K562 (cell line): ENCODE measurements at regions not wholly inside any gene's neighbourhood (a gene's known extent, or its start where the extent isn't known, plus 50 kb on each side); places are given as distances from the start of the nearest gene placed in this dataset.

Experiments
- CTBP1 ChIP-seq: fragments of 450-650 bp; IDR thresholded peaks from 2 replicates; pipeline ENCODE4 v1.6.1; 2016; ENCODE audit warnings: borderline replicate concordance
- DPF2 ChIP-seq: fragments of 450-650 bp; IDR thresholded peaks from 2 replicates; pipeline ENCODE4 v1.6.1; 2016
- ETV1 ChIP-seq: fragments of 450-650 bp; conservative IDR thresholded peaks from 2 replicates; pipeline ENCODE4 v1.6.1; 2016; ENCODE audit warnings: missing genetic modification characterization, control low read depth, low read depth, missing compliant biosample characterization
- FOXP1 ChIP-seq: sonication (generic); formaldehyde crosslinking; IDR thresholded peaks from 2 replicates; pipeline ENCODE4 v1.8.0; 2022; ENCODE audit warnings: mild to moderate bottlenecking, missing genetic modification reagents
- GATAD2A ChIP-seq: fragments of 450-650 bp; IDR thresholded peaks from 2 replicates; pipeline ENCODE4 v1.6.1; 2017
- GTF2F1 ChIP-seq: IDR thresholded peaks from 2 replicates; pipeline ENCODE4 v1.6.1; 2011; ENCODE audit warnings: low read depth, low read length, improper control_type of control experiment
- HMG20B ChIP-seq: fragments of 250-450 bp; sonication (Bioruptor Pico); IDR thresholded peaks from 2 replicates; pipeline ENCODE4 v1.5.0; 2021; ENCODE audit warnings: mild to moderate bottlenecking
- KDM1A ChIP-seq, 2 experiments: fragments of 450-650 bp; IDR thresholded peaks; 2 replicates each; pipeline ENCODE4 v1.6.1; 2016; ENCODE audit warnings: mild to moderate bottlenecking in 2 of 2
- MAFG ChIP-seq: fragments of 450-650 bp; conservative IDR thresholded peaks from 2 replicates; pipeline ENCODE4 v1.6.1; 2016; ENCODE audit warnings: missing genetic modification characterization, missing compliant biosample characterization
- MCM5 ChIP-seq: fragments of 450-650 bp; IDR thresholded peaks from 2 replicates; pipeline ENCODE4 v1.6.1; 2016; ENCODE audit warnings: low read depth
- MNT ChIP-seq, 2 experiments: fragments of 450-650 bp; conservative IDR thresholded peaks; 2 replicates each; pipeline ENCODE4 v1.6.1; 2017; ENCODE audit warnings: mild to moderate bottlenecking in 2 of 2, moderate library complexity in 2 of 2
- NCOA2 ChIP-seq, 2 experiments: fragments of 450-650 bp; IDR thresholded peaks; 2 replicates each; pipeline ENCODE4 v1.6.1; 2018; ENCODE audit warnings: mild to moderate bottlenecking in 2 of 2, moderate library complexity in 1 of 2; ENCODE audit not compliant: partially characterized antibody in 2 of 2
- PPARD ChIP-seq: fragments of 250-450 bp; sonication (Bioruptor Pico); IDR thresholded peaks from 2 replicates; pipeline ENCODE4 v1.8.0; 2022; ENCODE audit warnings: inconsistent platforms, mild to moderate bottlenecking, moderate library complexity
- TBL1XR1 ChIP-seq, 2 experiments: IDR thresholded peaks; 2 replicates each; pipeline ENCODE4 v1.6.1; 2012; ENCODE audit warnings: improper control_type of control experiment in 2 of 2, low read length in 2 of 2, mild to moderate bottlenecking in 1 of 2
- TCF3 ChIP-seq: sonication (generic); formaldehyde crosslinking; IDR thresholded peaks from 2 replicates; pipeline ENCODE4 v1.4.0; 2020; ENCODE audit warnings: mild to moderate bottlenecking, missing genetic modification reagents
- TCF7 ChIP-seq: sonication (generic); IDR thresholded peaks from 2 replicates; pipeline ENCODE4 v1.6.1; 2016; ENCODE audit warnings: antibody characterized with exemption, borderline replicate concordance
- TFAP4 ChIP-seq: sonication (generic); formaldehyde crosslinking; IDR thresholded peaks from 2 replicates; pipeline ENCODE4 v1.8.0; 2022; ENCODE audit warnings: missing genetic modification reagents, mild to moderate bottlenecking, moderate library complexity, borderline replicate concordance
- THRA ChIP-seq: fragments of 450-650 bp; IDR thresholded peaks from 2 replicates; pipeline ENCODE4 v1.6.1; 2017; ENCODE audit warnings: mild to moderate bottlenecking, moderate library complexity
- TRIM24 ChIP-seq, 2 experiments: fragments of 450-650 bp; IDR thresholded peaks; 2 replicates each; pipeline ENCODE4 v1.6.1; 2016
- ZFP1 ChIP-seq: fragments of 450-650 bp; formaldehyde crosslinking; IDR thresholded peaks from 2 replicates; pipeline ENCODE4 v1.4.0; 2020; ENCODE audit warnings: mild to moderate bottlenecking, mixed read lengths
- ZNF165 ChIP-seq: fragments of 250-450 bp; sonication (Bioruptor Pico); IDR thresholded peaks from 2 replicates; pipeline ENCODE4 v1.4.0; 2020; ENCODE audit warnings: borderline replicate concordance
- ZNF79 ChIP-seq: fragments of 250-450 bp; sonication (Bioruptor Pico); IDR thresholded peaks from 2 replicates; pipeline ENCODE4 v1.4.0; 2020; ENCODE audit warnings: low read depth, mild to moderate bottlenecking, moderate library complexity

- TF ChIP-seq THRA (no peak), MAFG (tag) (peak; percentile 44; the same call in 1 of the 2 replicates), TCF3 (CRISPR knock-in tag) (peak; percentile 85), MCM5 (no peak), TFAP4 (CRISPR knock-in tag) (peak; percentile 46; the same call in 1 of the 2 replicates), TRIM24 (IDR thresholded peaks at IDR 0.05) (peak; percentile 60 to 73; a peak in 3 of 4 replicates), KDM1A (IDR thresholded peaks at IDR 0.05) (peak in 1 of 2 experiments; percentile 60; a peak in 2 of 4 replicates), TCF7 (no peak), NCOA2 (IDR thresholded peaks at IDR 0.05; ENCODE audit: partially characterized antibody in 2 of 2) (no peak), CTBP1 (peak; percentile 44; the same call in 1 of the 2 replicates), ZNF165 (CRISPR knock-in tag) (no peak), FOXP1 (CRISPR knock-in tag) (no peak), ETV1 (tag) (no peak), ZNF79 (CRISPR knock-in tag) (no peak), DPF2 (peak; percentile 74), GATAD2A (no peak), TBL1XR1 (IDR thresholded peaks at IDR 0.05; ENCODE audit: low read length in 2 of 2) (0 out of 4 replicates have a peak, but pooled peaks of 1 of the 2 experiments have one; percentile 76), HMG20B (CRISPR knock-in tag) (no peak), ZFP1 (CRISPR knock-in tag) (no peak), MNT (conservative IDR thresholded peaks at IDR 0.05) (no peak), PPARD (CRISPR knock-in tag) (no peak), GTF2F1 (0 out of 2 replicates have a peak, but pooled peaks have one; percentile 31)
Measured at GRCh38 chr11:69950621-69951020, 127.5 kb upstream of the ANO1 start (continued).
